Esophagus squamous epithelium (tissue), 5 donors: ENCODE measurements at regions not wholly inside any gene's neighbourhood (a gene's known extent, or its start where the extent isn't known, plus 50 kb on each side); places are given as distances from the start of the nearest gene placed in this dataset.
A peak's percentile ranks its signal among the peaks of the same experiment; 100 is the strongest.

Experiments used
- DNase-seq: peaks from one replicate; lab custom pipeline; 2025; lab: John Stamatoyannopoulos, UW
- H3K27ac ChIP-seq, 4 donors: fragments of 200-600 bp; sonication (generic); one replicate each; pipeline ENCODE4 v1.5.1; 2016 to 2019; ENCODE audit warnings: mild to moderate bottlenecking in 1 of 4
- H3K27me3 ChIP-seq, 4 donors: fragments of 200-600 bp; sonication (generic); 1 replicate in 3 of 4; 2 replicates in 1 of 4; pipeline versions ENCODE4 v1.5.1 to v1.6.0; 2017 to 2021; ENCODE audit warnings: antibody characterized with exemption in 1 of 4
- H3K36me3 ChIP-seq, 3 donors: fragments of 200-600 bp; sonication (generic); one replicate each; pipeline ENCODE4 v1.5.1; 2016 to 2019
- H3K4me1 ChIP-seq, 3 donors: fragments of 200-600 bp; sonication (generic); one replicate each; pipeline ENCODE4 v1.5.1; 2017 to 2019
- H3K4me3 ChIP-seq, 4 donors: fragments of 200-600 bp; sonication (generic); 1 replicate in 3 of 4; 2 replicates in 1 of 4; pipeline ENCODE4 v1.5.1; 2016 to 2019; ENCODE audit warnings: mild to moderate bottlenecking in 2 of 4, moderate library complexity in 1 of 4
- H3K9me3 ChIP-seq, 3 donors: fragments of 200-600 bp; sonication (generic); one replicate each; pipeline ENCODE4 v1.5.1; 2016 to 2019
- CTCF ChIP-seq, 6 experiments: fragments of 450-650 bp in 4 of 6; fragments of 200-600 bp in 2 of 6; sonication (generic) in 2 of 6; IDR thresholded peaks; one replicate each; pipeline ENCODE4 v1.5.1; 2016 to 2019; ENCODE audit warnings: antibody characterized with exemption in 6 of 6, mild to moderate bottlenecking in 4 of 6, moderate library complexity in 4 of 6
- POLR2A ChIP-seq, 4 donors: fragments of 450-650 bp; IDR thresholded peaks; one replicate each; pipeline ENCODE4 v1.6.1; 2017; ENCODE audit warnings: antibody characterized with exemption in 4 of 4, mild to moderate bottlenecking in 4 of 4, moderate library complexity in 3 of 4
- whole genome bisulfite sequencing, 2 donors: methylation state at CpG; one replicate each; pipeline ENCODE4 v1.1.5; 2018; 5-methylcytosine and 5-hydroxymethylcytosine counted together
- intact Hi-C: fragments of 100-400 bp; cut with DNase I; formaldehyde crosslinking; loops from one replicate; pipeline ENCODE4 v1.15.0; 2022
- donor health status: DM: yes; HTN: yes; CAD: no.

DNA sequence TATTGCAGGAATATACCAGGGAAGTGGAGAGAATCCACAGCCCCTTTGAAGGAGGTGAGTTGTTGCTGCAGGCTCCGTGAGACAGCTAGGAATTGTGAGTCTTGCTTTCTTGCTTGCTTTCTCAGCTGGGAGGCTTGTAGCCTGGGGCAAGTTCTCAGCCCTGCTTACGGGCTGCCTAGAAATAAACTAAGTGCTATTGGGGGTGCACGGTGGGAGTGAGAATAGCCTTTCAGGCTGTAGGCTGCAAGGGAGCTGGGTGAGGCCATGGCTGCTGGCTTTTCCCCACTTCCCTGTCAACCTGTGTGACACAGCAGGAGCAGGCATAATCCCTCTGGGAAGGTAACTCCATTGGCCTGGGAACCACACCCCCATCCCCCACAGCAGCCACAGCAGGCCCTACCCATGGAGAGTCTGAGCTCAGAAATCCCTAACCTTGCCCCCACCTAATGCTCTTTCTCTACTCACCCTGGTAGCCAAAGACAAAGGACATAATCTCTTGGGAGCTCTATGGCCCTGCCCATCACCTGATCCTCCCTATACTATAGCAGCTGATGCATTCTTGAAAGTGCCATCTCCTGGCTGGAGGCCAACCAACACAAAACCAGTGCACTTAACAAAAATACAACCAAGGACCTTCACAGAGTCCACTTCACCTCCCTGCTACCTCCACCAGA, 113.0 kb downstream of the MMRN1 start:
- no peak overlapping the region for H3K27ac ChIP-seq
- TF ChIP-seq POLR2A (IDR thresholded peaks at IDR 0.05) (no peak), CTCF (IDR thresholded peaks at IDR 0.05) (no peak)
- no peaks in the 10 kb centered on the region for H3K36me3 ChIP-seq
- no peak overlapping the region for H3K4me3 ChIP-seq
- no peaks in the 10 kb centered on the region for H3K4me1 ChIP-seq
- H3K9me3 ChIP-seq, result no peaks in the 10 kb centered on the region
- 60 to 83% methylated on average over 3 of the region's 3 CpGs for WGBS, 2 donors
- DNase-seq, result no peak
- H3K27me3 ChIP-seq, result no peaks in the 10 kb centered on the region
- intact Hi-C loops, result no loop called here

DNA sequence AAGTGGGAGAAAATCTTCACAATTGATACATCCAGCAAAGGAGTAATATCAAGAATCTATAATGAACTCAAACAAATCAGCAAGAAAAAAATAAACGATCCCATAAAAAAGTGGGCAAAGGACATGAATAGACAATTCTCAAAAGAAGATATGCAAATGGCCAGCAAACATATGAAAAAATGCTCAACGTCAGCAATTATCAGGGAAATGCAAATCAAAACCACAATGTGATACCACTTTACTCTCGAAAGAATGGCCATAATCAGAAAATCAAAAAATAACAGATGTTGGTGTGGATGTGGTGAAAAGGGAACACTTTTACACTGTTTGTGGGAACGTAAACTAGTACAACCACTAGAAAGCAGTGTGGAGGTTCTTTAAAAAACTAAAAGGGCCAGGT, 114.3 kb upstream of the CCSER1 start:
- Histone ChIP-seq H3K27me3 (no peaks in the 10 kb centered on the region), H3K4me3 (no peak overlapping the region), H3K36me3 (no peaks in the 10 kb centered on the region), H3K27ac (no peak overlapping the region), H3K4me1 (no peaks in the 10 kb centered on the region), H3K9me3 (no peaks in the 10 kb centered on the region)
- TF ChIP-seq POLR2A (IDR thresholded peaks at IDR 0.05), result no peak
- DNase-seq, result no peak
- intact Hi-C loops, result no loop called here
- WGBS, 2 donors, result 75 to 80% methylated on average over 4 of the region's 4 CpGs

GRCh38 chr4:90024519-90024918, 102.7 kb upstream of the CCSER1 start:
- intact Hi-C loops, result no loop called here
- Histone ChIP-seq H3K9me3 (no peaks in the 10 kb centered on the region), H3K36me3 (no peaks in the 10 kb centered on the region), H3K4me1 (no peaks in the 10 kb centered on the region), H3K27me3 (no peaks in the 10 kb centered on the region), H3K27ac (no peak overlapping the region), H3K4me3 (no peak overlapping the region)
- WGBS, 2 donors, result 62 to 73% methylated on average over 1 of the region's 1 CpG
- DNase-seq, result no peak
- TF ChIP-seq POLR2A (IDR thresholded peaks at IDR 0.05) (no peak), CTCF (IDR thresholded peaks at IDR 0.05) (no peak)

GRCh38 chr4:90025248-90025647, 101.9 kb upstream of the CCSER1 start:
- Histone ChIP-seq H3K27ac (no peak overlapping the region), H3K27me3 (no peaks in the 10 kb centered on the region), H3K36me3 (no peaks in the 10 kb centered on the region), H3K4me3 (no peak overlapping the region), H3K9me3 (no peaks in the 10 kb centered on the region), H3K4me1 (no peaks in the 10 kb centered on the region)
- intact Hi-C loops, result no loop called here
- no peak for TF ChIP-seq POLR2A (IDR thresholded peaks at IDR 0.05)
- TF ChIP-seq CTCF (IDR thresholded peaks at IDR 0.05), result peak in 2 of 6 experiments; percentile 4 to 40
- no peak for DNase-seq
- WGBS, 2 donors, result 40 to 42% methylated on average over 1 of the region's 1 CpG

DNA sequence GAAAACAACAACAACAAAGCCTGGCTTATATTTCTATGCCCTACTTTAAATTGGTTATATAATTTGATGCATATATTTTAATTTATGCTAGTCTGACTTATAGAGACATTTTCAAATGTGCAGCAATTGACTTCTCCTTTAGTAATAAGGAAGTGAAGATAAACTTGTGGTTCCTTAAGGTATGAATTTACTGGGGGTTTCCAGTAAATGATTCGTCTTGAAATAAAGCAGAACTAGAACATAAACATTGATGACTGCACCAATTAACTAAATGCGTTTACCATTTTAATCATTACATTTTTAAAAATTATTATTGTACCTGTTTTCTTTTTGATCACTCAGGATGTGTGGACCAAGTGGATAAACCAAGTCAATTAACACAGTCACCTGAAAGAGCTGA, 99.6 kb upstream of the CCSER1 start:
- DNase-seq, result no peak
- Histone ChIP-seq H3K36me3 (no peaks in the 10 kb centered on the region), H3K9me3 (no peaks in the 10 kb centered on the region), H3K4me3 (no peak overlapping the region), H3K4me1 (no peaks in the 10 kb centered on the region), H3K27ac (no peak overlapping the region), H3K27me3 (no peaks in the 10 kb centered on the region)
- intact Hi-C loops, result no loop called here
- TF ChIP-seq CTCF (IDR thresholded peaks at IDR 0.05) (no peak), POLR2A (IDR thresholded peaks at IDR 0.05) (no peak)
- WGBS, 2 donors, result 58 to 64% methylated on average over 2 of the region's 2 CpGs

DNA sequence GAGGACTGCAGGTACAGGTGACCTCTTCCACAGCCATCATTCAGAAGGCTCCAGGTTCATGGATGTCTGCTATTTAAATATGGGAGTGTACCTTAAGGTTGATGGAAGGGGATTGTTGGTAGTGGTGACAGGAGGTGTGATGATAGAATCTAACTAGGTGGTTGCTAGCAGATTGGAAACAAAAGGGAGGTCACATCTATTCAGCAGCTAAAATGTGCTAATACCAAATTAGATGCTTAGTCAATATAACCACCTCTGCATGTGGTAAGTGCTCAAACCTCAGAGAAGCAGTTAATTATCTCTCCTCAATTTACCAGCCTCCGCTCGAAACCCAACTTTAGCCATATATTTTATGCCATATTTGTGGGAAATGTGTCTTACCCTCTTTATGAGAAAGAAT, 98.7 kb upstream of the CCSER1 start:
- TF ChIP-seq CTCF (IDR thresholded peaks at IDR 0.05) (no peak), POLR2A (IDR thresholded peaks at IDR 0.05) (no peak)
- 85 to 92% methylated on average over 2 of the region's 2 CpGs for WGBS, 2 donors
- no peak for DNase-seq
- Histone ChIP-seq H3K36me3 (no peaks in the 10 kb centered on the region), H3K27me3 (no peaks in the 10 kb centered on the region), H3K27ac (no peak overlapping the region), H3K4me3 (no peak overlapping the region), H3K4me1 (no peaks in the 10 kb centered on the region), H3K9me3 (no peaks in the 10 kb centered on the region)
- intact Hi-C loops, result no loop called here
